GM23338 (cell line): ENCODE measurements at regions not wholly inside any gene's neighbourhood (a gene's known extent, or its start where the extent isn't known, plus 50 kb on each side); places are given as distances from the start of the nearest gene placed in this dataset.

Experiments used
- ATAC-seq: fragments of 200-7000 bp; cut with Tn5 transposase; 3 replicates; pipeline ENCODE4 v1.9.1; 2020
- DNase-seq: peaks from one replicate; pipeline ENCODE4 v3.0.0-alpha.2; 2015; ENCODE audit warnings: low spot score
- H2AFZ ChIP-seq: fragments of 200-600 bp; sonication (generic); 2 replicates; pipeline ENCODE4 v1.8.0; 2016; ENCODE audit warnings: antibody characterized with exemption, mild to moderate bottlenecking, moderate library complexity
- H3F3A ChIP-seq: fragments of 200-600 bp; sonication (generic); replicated peaks from 2 replicates; pipeline ENCODE4 v1.8.0; 2017; ENCODE audit warnings: antibody characterized with exemption, mixed run types, low read depth
- H3K27ac ChIP-seq: fragments of 200-600 bp; sonication (generic); 2 replicates; pipeline ENCODE4 v1.6.1; 2016; ENCODE audit warnings: low read depth
- H3K27me3 ChIP-seq: fragments of 200-600 bp; sonication (generic); 2 replicates; pipeline ENCODE4 v1.8.0; 2016; ENCODE audit warnings: mild to moderate bottlenecking, mixed run types, moderate library complexity; ENCODE audit not compliant: insufficient read depth
- H3K36me3 ChIP-seq: fragments of 200-600 bp; sonication (generic); 2 replicates; pipeline ENCODE4 v1.8.0; 2016; ENCODE audit warnings: mild to moderate bottlenecking; ENCODE audit not compliant: insufficient read depth
- H3K4me1 ChIP-seq: fragments of 200-600 bp; sonication (generic); 2 replicates; pipeline ENCODE4 v1.8.0; 2016; ENCODE audit warnings: mild to moderate bottlenecking, moderate library complexity; ENCODE audit not compliant: insufficient read depth
- H3K4me2 ChIP-seq: fragments of 200-600 bp; sonication (generic); 2 replicates; pipeline ENCODE4 v1.7.1; 2017; ENCODE audit warnings: mixed run types
- H3K4me3 ChIP-seq: fragments of 200-600 bp; sonication (generic); 2 replicates; pipeline ENCODE4 v1.6.1; 2016; ENCODE audit warnings: mixed run types
- H3K79me2 ChIP-seq: fragments of 200-600 bp; sonication (generic); replicated peaks from 2 replicates; pipeline ENCODE4 v1.8.0; 2017; ENCODE audit warnings: mild to moderate bottlenecking; ENCODE audit not compliant: insufficient read depth
- H3K9me2 ChIP-seq: fragments of 200-600 bp; sonication (generic); 2 replicates; pipeline ENCODE4 v1.8.0; 2017; ENCODE audit not compliant: insufficient read depth
- H4K20me1 ChIP-seq: fragments of 200-600 bp; sonication (generic); replicated peaks from 2 replicates; pipeline ENCODE4 v1.8.0; 2017; ENCODE audit warnings: mild to moderate bottlenecking; ENCODE audit not compliant: insufficient read depth
- H3K27ac Mint-ChIP-seq: 2 replicates; pipeline ENCODE4 v1.8.0; 2020; ENCODE audit warnings: inconsistent platforms, mild to moderate bottlenecking, moderate library complexity, mixed read lengths
- H3K27me3 Mint-ChIP-seq: 3 replicates; pipeline ENCODE4 v1.8.0; 2022; ENCODE audit warnings: low read depth, mild to moderate bottlenecking, moderate library complexity, mixed read lengths, inconsistent platforms; ENCODE audit not compliant: insufficient read depth, poor library complexity
- H3K36me3 Mint-ChIP-seq: 3 replicates; pipeline ENCODE4 v1.8.0; 2021; ENCODE audit warnings: low read depth, mild to moderate bottlenecking, inconsistent platforms, moderate library complexity, mixed read lengths
- H3K4me1 Mint-ChIP-seq: 3 replicates; pipeline ENCODE4 v1.8.0; 2020; ENCODE audit warnings: mild to moderate bottlenecking, inconsistent platforms, mixed read lengths
- H3K4me3 Mint-ChIP-seq: 3 replicates; pipeline ENCODE4 v1.8.0; 2021; ENCODE audit warnings: moderate library complexity, mild to moderate bottlenecking, inconsistent platforms, mixed read lengths
- H3K9me3 Mint-ChIP-seq: 3 replicates; pipeline ENCODE4 v1.8.0; 2020; ENCODE audit warnings: moderate library complexity, mild to moderate bottlenecking, inconsistent platforms, mixed read lengths
- CREB1 ChIP-seq: fragments of 250-450 bp; sonication (Bioruptor Pico); IDR thresholded peaks from 2 replicates; pipeline ENCODE4 v1.5.0; 2020; ENCODE audit warnings: low read depth, mild to moderate bottlenecking, moderate library complexity
- EZH2 ChIP-seq: fragments of 200-600 bp; sonication (generic); IDR thresholded peaks from one replicate; pipeline ENCODE4 v1.8.0; 2017; ENCODE audit warnings: antibody characterized with exemption, mild to moderate bottlenecking, low read depth; ENCODE audit not compliant: unreplicated experiment
- EZH2phosphoT487 ChIP-seq: fragments of 200-600 bp; sonication (generic); IDR thresholded peaks from one replicate; pipeline ENCODE4 v1.8.1; 2018; ENCODE audit warnings: antibody characterized with exemption; ENCODE audit not compliant: unreplicated experiment
- JUNB ChIP-seq: IDR thresholded peaks from one replicate; pipeline ENCODE4 v1.6.1; 2016; ENCODE audit warnings: antibody characterized with exemption; ENCODE audit not compliant: unreplicated experiment
- NANOG ChIP-seq: IDR thresholded peaks from 2 replicates; pipeline ENCODE4 v1.6.1; 2016; ENCODE audit warnings: antibody characterized with exemption, borderline replicate concordance
- POLR2AphosphoS5 ChIP-seq: IDR thresholded peaks from 2 replicates; pipeline ENCODE4 v1.6.1; 2016; ENCODE audit warnings: antibody characterized with exemption, low read depth
- STAT1 ChIP-seq: IDR thresholded peaks from one replicate; pipeline ENCODE4 v1.6.1; 2016; ENCODE audit warnings: antibody characterized with exemption; ENCODE audit not compliant: unreplicated experiment
- ZNF114 ChIP-seq: fragments of 250-450 bp; sonication (Bioruptor Pico); IDR thresholded peaks from 2 replicates; pipeline ENCODE4 v1.5.0; 2020; ENCODE audit warnings: mild to moderate bottlenecking, moderate library complexity
- ZNF331 ChIP-seq: fragments of 250-450 bp; sonication (Bioruptor Pico); IDR thresholded peaks from 2 replicates; pipeline ENCODE4 v1.5.0; 2020; ENCODE audit warnings: low read depth, mild to moderate bottlenecking, moderate library complexity
- TF ChIP-seq, protein P1 (sequence below): IDR thresholded peaks from one replicate; pipeline ENCODE4 v1.6.1; 2018; ENCODE audit warnings: antibody characterized with exemption; ENCODE audit not compliant: unreplicated experiment
- TF ChIP-seq, protein P2 (sequence below): fragments of 250-450 bp; sonication (Bioruptor Pico); IDR thresholded peaks from 2 replicates; pipeline ENCODE4 v1.5.0; 2020; ENCODE audit warnings: mild to moderate bottlenecking, moderate library complexity

DNA sequence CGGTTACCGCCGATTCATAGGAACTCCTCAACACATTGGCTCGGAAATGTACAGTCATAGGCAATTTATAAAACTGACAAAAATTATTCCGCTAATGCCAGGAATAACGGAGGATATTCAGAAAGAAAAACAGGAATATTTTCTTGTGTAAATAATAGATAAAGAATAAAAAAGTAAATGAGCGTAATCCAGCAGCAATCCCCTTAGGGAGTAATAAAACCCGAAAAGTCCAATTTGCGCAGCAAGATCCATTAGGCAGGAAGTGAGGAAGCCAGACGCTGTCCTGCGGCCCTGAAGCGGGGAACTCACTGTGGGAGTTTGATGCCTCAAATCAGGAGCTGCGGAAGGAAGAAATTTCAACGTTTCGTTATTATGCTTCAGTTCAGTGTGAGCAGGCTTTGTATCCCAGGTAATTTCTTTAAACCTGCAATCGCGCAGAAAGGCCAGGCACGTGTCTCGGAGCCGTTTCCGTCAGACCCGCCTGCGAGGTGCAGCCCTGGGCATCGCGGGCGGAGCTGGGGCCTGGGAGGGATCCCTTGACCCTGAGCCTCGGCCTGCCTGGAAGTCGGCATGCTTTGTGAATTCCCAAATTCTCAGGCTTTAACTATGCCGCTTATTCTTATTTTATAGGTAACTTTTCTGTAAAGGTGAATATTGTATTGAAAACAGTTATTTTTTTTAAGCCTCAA lies 180.9 kb upstream of the ALKAL2 start:
- ATAC-seq = peak; percentile 62
- peaks cover 5% of the 10 kb centered on the region; the same call in 2 of the 3 replicates for H3K4me1 Mint-ChIP-seq

DNA sequence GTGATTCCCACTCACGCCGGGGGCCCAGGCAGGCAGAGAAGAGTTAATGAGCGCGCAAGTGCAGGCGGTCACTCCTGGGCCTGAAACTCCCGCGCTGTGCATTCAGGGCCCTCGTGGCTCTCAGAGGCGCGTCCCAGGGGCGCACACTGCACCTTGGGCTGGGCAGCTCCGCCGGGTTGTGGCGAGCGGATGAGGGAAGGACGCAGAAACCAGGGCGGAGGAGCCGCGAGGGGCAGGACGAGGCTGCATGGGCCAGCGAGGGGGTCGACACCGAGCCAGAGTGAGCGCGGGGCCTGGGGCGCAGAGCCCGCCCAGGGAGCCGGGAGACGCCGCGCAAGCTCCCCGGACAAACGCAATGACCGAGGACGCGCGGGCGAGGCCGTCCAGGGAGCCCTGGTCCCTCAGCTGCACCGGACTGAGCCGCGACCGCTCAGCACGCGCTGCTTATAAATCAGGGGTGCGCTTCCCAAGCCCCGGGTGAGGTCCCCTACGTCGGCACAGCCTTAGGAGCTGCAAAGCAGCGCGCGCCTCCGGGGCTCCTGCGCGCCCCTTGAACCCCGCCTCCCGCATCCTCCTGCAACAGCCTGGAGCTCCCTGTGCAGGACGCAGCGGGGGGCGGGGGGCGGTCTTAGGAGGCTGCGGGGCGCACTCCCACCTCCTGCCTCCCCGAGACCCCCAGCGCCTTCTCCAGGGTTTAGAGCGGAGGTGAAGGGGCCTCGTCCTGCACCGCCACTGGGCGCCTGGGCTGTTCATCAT lies 180.2 kb upstream of the ALKAL2 start:
- Histone ChIP-seq H3K4me3 (peak overlapping the region; percentile 66), H3K36me3 (no peaks in the 10 kb centered on the region), H3K4me2 (peak overlapping the region; percentile 75), H3K9me2 (no peaks in the 10 kb centered on the region), H3K4me1 (no peaks in the 10 kb centered on the region; the same call in 1 of the 2 replicates), H3K27ac (no peak overlapping the region), H3K79me2 (no peaks in the 10 kb centered on the region), H4K20me1 (no peaks in the 10 kb centered on the region), H3F3A (no peaks in the 10 kb centered on the region), H2AFZ (peak overlapping the region; percentile 95), H3K27me3 (peaks cover 46% of the 10 kb centered on the region)
- peaks cover 34% of the 10 kb centered on the region for H3K27me3 Mint-ChIP-seq
- peak; percentile 77 for ATAC-seq
- H3K4me1 Mint-ChIP-seq = peaks cover 5% of the 10 kb centered on the region; the same call in 2 of the 3 replicates
- no peak overlapping the region for H3K27ac Mint-ChIP-seq
- no peaks in the 10 kb centered on the region for H3K36me3 Mint-ChIP-seq
- peak; percentile 54 for DNase-seq
- peak overlapping the region; percentile 84 for H3K4me3 Mint-ChIP-seq
- peaks cover 5% of the 10 kb centered on the region; the same call in 1 of the 3 replicates for H3K9me3 Mint-ChIP-seq
- TF ChIP-seq JUNB (no peak), NANOG (no peak), POLR2AphosphoS5 (no peak), ZNF114 (CRISPR knock-in tag) (no peak), STAT1 (no peak), CREB1 (CRISPR knock-in tag) (no peak), EZH2phosphoT487 (no peak), EZH2 (no peak)
- TF ChIP-seq, protein P1, sequence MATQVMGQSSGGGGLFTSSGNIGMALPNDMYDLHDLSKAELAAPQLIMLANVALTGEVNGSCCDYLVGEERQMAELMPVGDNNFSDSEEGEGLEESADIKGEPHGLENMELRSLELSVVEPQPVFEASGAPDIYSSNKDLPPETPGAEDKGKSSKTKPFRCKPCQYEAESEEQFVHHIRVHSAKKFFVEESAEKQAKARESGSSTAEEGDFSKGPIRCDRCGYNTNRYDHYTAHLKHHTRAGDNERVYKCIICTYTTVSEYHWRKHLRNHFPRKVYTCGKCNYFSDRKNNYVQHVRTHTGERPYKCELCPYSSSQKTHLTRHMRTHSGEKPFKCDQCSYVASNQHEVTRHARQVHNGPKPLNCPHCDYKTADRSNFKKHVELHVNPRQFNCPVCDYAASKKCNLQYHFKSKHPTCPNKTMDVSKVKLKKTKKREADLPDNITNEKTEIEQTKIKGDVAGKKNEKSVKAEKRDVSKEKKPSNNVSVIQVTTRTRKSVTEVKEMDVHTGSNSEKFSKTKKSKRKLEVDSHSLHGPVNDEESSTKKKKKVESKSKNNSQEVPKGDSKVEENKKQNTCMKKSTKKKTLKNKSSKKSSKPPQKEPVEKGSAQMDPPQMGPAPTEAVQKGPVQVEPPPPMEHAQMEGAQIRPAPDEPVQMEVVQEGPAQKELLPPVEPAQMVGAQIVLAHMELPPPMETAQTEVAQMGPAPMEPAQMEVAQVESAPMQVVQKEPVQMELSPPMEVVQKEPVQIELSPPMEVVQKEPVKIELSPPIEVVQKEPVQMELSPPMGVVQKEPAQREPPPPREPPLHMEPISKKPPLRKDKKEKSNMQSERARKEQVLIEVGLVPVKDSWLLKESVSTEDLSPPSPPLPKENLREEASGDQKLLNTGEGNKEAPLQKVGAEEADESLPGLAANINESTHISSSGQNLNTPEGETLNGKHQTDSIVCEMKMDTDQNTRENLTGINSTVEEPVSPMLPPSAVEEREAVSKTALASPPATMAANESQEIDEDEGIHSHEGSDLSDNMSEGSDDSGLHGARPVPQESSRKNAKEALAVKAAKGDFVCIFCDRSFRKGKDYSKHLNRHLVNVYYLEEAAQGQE = no peak
- TF ChIP-seq, protein P2, sequence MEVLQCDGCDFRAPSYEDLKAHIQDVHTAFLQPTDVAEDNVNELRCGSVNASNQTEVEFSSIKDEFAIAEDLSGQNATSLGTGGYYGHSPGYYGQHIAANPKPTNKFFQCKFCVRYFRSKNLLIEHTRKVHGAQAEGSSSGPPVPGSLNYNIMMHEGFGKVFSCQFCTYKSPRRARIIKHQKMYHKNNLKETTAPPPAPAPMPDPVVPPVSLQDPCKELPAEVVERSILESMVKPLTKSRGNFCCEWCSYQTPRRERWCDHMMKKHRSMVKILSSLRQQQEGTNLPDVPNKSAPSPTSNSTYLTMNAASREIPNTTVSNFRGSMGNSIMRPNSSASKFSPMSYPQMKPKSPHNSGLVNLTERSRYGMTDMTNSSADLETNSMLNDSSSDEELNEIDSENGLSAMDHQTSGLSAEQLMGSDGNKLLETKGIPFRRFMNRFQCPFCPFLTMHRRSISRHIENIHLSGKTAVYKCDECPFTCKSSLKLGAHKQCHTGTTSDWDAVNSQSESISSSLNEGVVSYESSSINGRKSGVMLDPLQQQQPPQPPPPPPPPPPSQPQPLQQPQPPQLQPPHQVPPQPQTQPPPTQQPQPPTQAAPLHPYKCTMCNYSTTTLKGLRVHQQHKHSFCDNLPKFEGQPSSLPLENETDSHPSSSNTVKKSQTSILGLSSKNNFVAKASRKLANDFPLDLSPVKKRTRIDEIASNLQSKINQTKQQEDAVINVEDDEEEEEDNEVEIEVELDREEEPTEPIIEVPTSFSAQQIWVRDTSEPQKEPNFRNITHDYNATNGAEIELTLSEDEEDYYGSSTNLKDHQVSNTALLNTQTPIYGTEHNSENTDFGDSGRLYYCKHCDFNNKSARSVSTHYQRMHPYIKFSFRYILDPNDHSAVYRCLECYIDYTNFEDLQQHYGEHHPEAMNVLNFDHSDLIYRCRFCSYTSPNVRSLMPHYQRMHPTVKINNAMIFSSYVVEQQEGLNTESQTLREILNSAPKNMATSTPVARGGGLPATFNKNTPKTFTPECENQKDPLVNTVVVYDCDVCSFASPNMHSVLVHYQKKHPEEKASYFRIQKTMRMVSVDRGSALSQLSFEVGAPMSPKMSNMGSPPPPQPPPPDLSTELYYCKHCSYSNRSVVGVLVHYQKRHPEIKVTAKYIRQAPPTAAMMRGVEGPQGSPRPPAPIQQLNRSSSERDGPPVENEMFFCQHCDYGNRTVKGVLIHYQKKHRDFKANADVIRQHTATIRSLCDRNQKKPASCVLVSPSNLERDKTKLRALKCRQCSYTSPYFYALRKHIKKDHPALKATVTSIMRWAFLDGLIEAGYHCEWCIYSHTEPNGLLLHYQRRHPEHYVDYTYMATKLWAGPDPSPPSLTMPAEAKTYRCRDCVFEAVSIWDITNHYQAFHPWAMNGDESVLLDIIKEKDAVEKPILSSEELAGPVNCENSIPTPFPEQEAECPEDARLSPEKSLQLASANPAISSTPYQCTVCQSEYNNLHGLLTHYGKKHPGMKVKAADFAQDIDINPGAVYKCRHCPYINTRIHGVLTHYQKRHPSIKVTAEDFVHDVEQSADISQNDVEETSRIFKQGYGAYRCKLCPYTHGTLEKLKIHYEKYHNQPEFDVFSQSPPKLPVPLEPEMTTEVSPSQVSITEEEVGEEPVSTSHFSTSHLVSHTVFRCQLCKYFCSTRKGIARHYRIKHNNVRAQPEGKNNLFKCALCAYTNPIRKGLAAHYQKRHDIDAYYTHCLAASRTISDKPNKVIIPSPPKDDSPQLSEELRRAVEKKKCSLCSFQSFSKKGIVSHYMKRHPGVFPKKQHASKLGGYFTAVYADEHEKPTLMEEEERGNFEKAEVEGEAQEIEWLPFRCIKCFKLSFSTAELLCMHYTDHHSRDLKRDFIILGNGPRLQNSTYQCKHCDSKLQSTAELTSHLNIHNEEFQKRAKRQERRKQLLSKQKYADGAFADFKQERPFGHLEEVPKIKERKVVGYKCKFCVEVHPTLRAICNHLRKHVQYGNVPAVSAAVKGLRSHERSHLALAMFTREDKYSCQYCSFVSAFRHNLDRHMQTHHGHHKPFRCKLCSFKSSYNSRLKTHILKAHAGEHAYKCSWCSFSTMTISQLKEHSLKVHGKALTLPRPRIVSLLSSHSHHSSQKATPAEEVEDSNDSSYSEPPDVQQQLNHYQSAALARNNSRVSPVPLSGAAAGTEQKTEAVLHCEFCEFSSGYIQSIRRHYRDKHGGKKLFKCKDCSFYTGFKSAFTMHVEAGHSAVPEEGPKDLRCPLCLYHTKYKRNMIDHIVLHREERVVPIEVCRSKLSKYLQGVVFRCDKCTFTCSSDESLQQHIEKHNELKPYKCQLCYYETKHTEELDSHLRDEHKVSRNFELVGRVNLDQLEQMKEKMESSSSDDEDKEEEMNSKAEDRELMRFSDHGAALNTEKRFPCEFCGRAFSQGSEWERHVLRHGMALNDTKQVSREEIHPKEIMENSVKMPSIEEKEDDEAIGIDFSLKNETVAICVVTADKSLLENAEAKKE (CRISPR knock-in tag) = no peak

More for the DNA sequence above, 180.9 kb upstream of the ALKAL2 start:
- peaks cover 10% of the 10 kb centered on the region; the same call in 2 of the 3 replicates for H3K9me3 Mint-ChIP-seq
- Histone ChIP-seq H2AFZ (peak overlapping the region; percentile 95), H3K4me1 (no peaks in the 10 kb centered on the region; the same call in 1 of the 2 replicates), H3K4me3 (peak overlapping the region; percentile 66), H3K9me2 (no peaks in the 10 kb centered on the region), H3F3A (no peaks in the 10 kb centered on the region), H3K27me3 (peaks cover 46% of the 10 kb centered on the region), H3K36me3 (peaks cover 5% of the 10 kb centered on the region; the same call in 1 of the 2 replicates), H3K4me2 (peak overlapping the region; percentile 75), H4K20me1 (no peaks in the 10 kb centered on the region), H3K27ac (no peak overlapping the region), H3K79me2 (no peaks in the 10 kb centered on the region)
- TF ChIP-seq ZNF331 (CRISPR knock-in tag) (no peak), EZH2 (peak; percentile 76)
- no peak overlapping the region for H3K27ac Mint-ChIP-seq
- peak overlapping the region; percentile 84 for H3K4me3 Mint-ChIP-seq
- peak; percentile 70 for DNase-seq
- no peaks in the 10 kb centered on the region for H3K36me3 Mint-ChIP-seq
- H3K27me3 Mint-ChIP-seq = peaks cover 34% of the 10 kb centered on the region
